Right lobe of liver (tissue), 6 donors: ENCODE measurements at regions not wholly inside any gene's neighbourhood (a gene's known extent, or its start where the extent isn't known, plus 50 kb on each side); places are given as distances from the start of the nearest gene placed in this dataset.

ENCODE experiments used
- ATAC-seq, 4 donors: fragments of 200-7000 bp; cut with Tn5 transposase; one replicate each; pipeline ENCODE4 v1.9.1; 2020; ENCODE audit warnings: mild to moderate bottlenecking in 4 of 4, moderate library complexity in 4 of 4
- DNase-seq, 3 donors: peaks; one replicate each; pipeline ENCODE4 v3.0.0-alpha.2; 2020
- H3K27ac ChIP-seq, 3 donors: fragments of 200-600 bp; one replicate each; pipeline ENCODE4 v1.8.0; 2022
- H3K27me3 ChIP-seq, 2 donors: fragments of 200-600 bp; one replicate each; pipeline ENCODE4 v1.8.0; 2022
- H3K36me3 ChIP-seq, 4 donors: fragments of 200-600 bp; sonication (generic) in 1 of 4; one replicate each; pipeline versions ENCODE4 v1.5.1 to v1.8.0; 2017 to 2022; ENCODE audit warnings: control low read depth in 1 of 4
- H3K4me1 ChIP-seq, 4 donors: fragments of 200-600 bp; sonication (generic) in 1 of 4; one replicate each; pipeline versions ENCODE4 v1.5.1 to v1.8.0; 2017 to 2022; ENCODE audit warnings: control low read depth in 1 of 4
- H3K4me3 ChIP-seq, 3 donors: fragments of 200-600 bp; one replicate each; pipeline ENCODE4 v1.8.0; 2022
- H3K9me3 ChIP-seq, 4 donors: fragments of 200-600 bp; sonication (generic) in 1 of 4; one replicate each; pipeline versions ENCODE4 v1.5.1 to v1.8.0; 2017 to 2022; ENCODE audit warnings: control low read depth in 1 of 4
- CTCF ChIP-seq, 4 donors: fragments of 200-600 bp in 3 of 4; fragments of 450-650 bp in 1 of 4; IDR thresholded peaks; one replicate each; pipeline versions ENCODE4 v1.5.1 to v1.8.0; 2016 to 2022; ENCODE audit warnings: antibody characterized with exemption in 4 of 4, mild to moderate bottlenecking in 2 of 4
- POLR2A ChIP-seq: fragments of 450-650 bp; IDR thresholded peaks from one replicate; pipeline ENCODE4 v1.6.1; 2017; ENCODE audit warnings: antibody characterized with exemption, mild to moderate bottlenecking
- WGBS: methylation state at CpG from one replicate; pipeline ENCODE4 v1.1.6; 2018; ENCODE audit warnings: low coverage, low lambda C conversion rate; ENCODE audit not compliant: insufficient coverage; ENCODE audit errors: missing lambda C conversion rate; 5-methylcytosine and 5-hydroxymethylcytosine counted together
- intact Hi-C, 2 donors: fragments of 100-400 bp; cut with DNase I; formaldehyde crosslinking; loops; one replicate each; pipeline versions ENCODE4 v1.11.2 to v1.14.1; 2022
- donor health status: DM: no; HTN: yes; CAD: no.
- donor health status: DM: no; HTN: no; CAD: no.
- donor health status: DM: no; HTN: no; CAD: no.
- donor health status: DM: no; HTN: yes; CAD: no.
- donor health status: DM: no; HTN: yes; CAD: no.

- no peaks in the 10 kb centered on the region for H3K9me3 ChIP-seq
- ATAC-seq = no peak
- H3K4me3 ChIP-seq = no peak overlapping the region
- no peaks in the 10 kb centered on the region for H3K4me1 ChIP-seq
- H3K27ac ChIP-seq = no peak overlapping the region
- H3K27me3 ChIP-seq = no peaks in the 10 kb centered on the region
- WGBS = 61% methylated on average over 8 of the region's 9 CpGs
- TF ChIP-seq POLR2A (no peak), CTCF (IDR thresholded peaks at IDR 0.05) (no peak)
- intact Hi-C loops = no loop called here
- H3K36me3 ChIP-seq = no peaks in the 10 kb centered on the region
- no peak for DNase-seq
Observed at GRCh38 chr3:76509179-76509830, 530.6 kb upstream of the ROBO2 start.

GRCh38 chr3:76514836-76515235 is 525.1 kb upstream of the ROBO2 start:
- TF ChIP-seq CTCF (IDR thresholded peaks at IDR 0.05) = no peak
- TF ChIP-seq POLR2A = no peak
- H3K4me3 ChIP-seq = no peak overlapping the region

GRCh38 chr3:76523337-76523736 is 516.6 kb upstream of the ROBO2 start:
- H3K4me3 ChIP-seq = no peak overlapping the region
- DNase-seq = no peak
- no peak overlapping the region for H3K27ac ChIP-seq
- H3K27me3 ChIP-seq = no peaks in the 10 kb centered on the region
- intact Hi-C loops = no loop called here
- no peak for TF ChIP-seq CTCF (IDR thresholded peaks at IDR 0.05)
- TF ChIP-seq POLR2A = no peak
- 40% methylated on average over 1 of the region's 1 CpG for WGBS
- no peak for ATAC-seq
- no peaks in the 10 kb centered on the region for H3K36me3 ChIP-seq
- no peaks in the 10 kb centered on the region for H3K9me3 ChIP-seq
- no peaks in the 10 kb centered on the region for H3K4me1 ChIP-seq

More at GRCh38 chr3:76514836-76515235, 525.1 kb upstream of the ROBO2 start:
- DNase-seq = no peak
- no peaks in the 10 kb centered on the region for H3K4me1 ChIP-seq
- no peaks in the 10 kb centered on the region for H3K36me3 ChIP-seq
- H3K9me3 ChIP-seq = no peaks in the 10 kb centered on the region
- ATAC-seq = no peak
- H3K27ac ChIP-seq = no peak overlapping the region
- H3K27me3 ChIP-seq = no peaks in the 10 kb centered on the region
- intact Hi-C loops = no loop called here

- no peaks in the 10 kb centered on the region for H3K36me3 ChIP-seq
- no peak for ATAC-seq
- H3K27ac ChIP-seq = no peak overlapping the region
- no peak overlapping the region for H3K4me3 ChIP-seq
- TF ChIP-seq CTCF (IDR thresholded peaks at IDR 0.05) (no peak), POLR2A (no peak)
- WGBS = 56% methylated on average over 2 of the region's 2 CpGs
- no peaks in the 10 kb centered on the region for H3K4me1 ChIP-seq
- intact Hi-C loops = no loop called here
- H3K9me3 ChIP-seq = no peaks in the 10 kb centered on the region
- no peaks in the 10 kb centered on the region for H3K27me3 ChIP-seq
- no peak for DNase-seq
Observed at GRCh38 chr3:76525726-76526125, 514.2 kb upstream of the ROBO2 start.

GRCh38 chr3:76527773-76528172 is 512.1 kb upstream of the ROBO2 start:
- H3K9me3 ChIP-seq = no peaks in the 10 kb centered on the region
- DNase-seq (no peak), ATAC-seq (no peak)

More at GRCh38 chr3:76527773-76528172, 512.1 kb upstream of the ROBO2 start:
- H3K36me3 ChIP-seq = no peaks in the 10 kb centered on the region
- H3K4me3 ChIP-seq = no peak overlapping the region
- no peaks in the 10 kb centered on the region for H3K4me1 ChIP-seq
- no peaks in the 10 kb centered on the region for H3K27me3 ChIP-seq
- TF ChIP-seq CTCF (IDR thresholded peaks at IDR 0.05) (no peak), POLR2A (no peak)
- intact Hi-C loops = no loop called here
- H3K27ac ChIP-seq = no peak overlapping the region
